Adipocyte (in vitro differentiated cells): ENCODE measurements at regions not wholly inside any gene's neighbourhood (a gene's known extent, or its start where the extent isn't known, plus 50 kb on each side); places are given as distances from the start of the nearest gene placed in this dataset.
A peak's percentile ranks its signal among the peaks of the same experiment; 100 is the strongest.

Experiments
- DNase-seq: peaks from one replicate; pipeline ENCODE4 v3.0.0-alpha.2; 2015; ENCODE audit warnings: low read depth
- H3K27me3 ChIP-seq: replicated peaks from 2 replicates; pipeline ENCODE4 v1.7.0; 2013; ENCODE audit warnings: mild to moderate bottlenecking, low read length, moderate library complexity; ENCODE audit not compliant: control insufficient read depth, insufficient read depth
- H3K36me3 ChIP-seq: 2 replicates; pipeline ENCODE4 v1.7.0; 2013; ENCODE audit warnings: low read length, mild to moderate bottlenecking, moderate library complexity; ENCODE audit not compliant: control insufficient read depth, insufficient read depth, severe bottlenecking
- H3K4me1 ChIP-seq: 2 replicates; pipeline ENCODE4 v1.7.0; 2013; ENCODE audit warnings: mild to moderate bottlenecking, low read length, moderate library complexity; ENCODE audit not compliant: control insufficient read depth, insufficient read depth
- H3K4me3 ChIP-seq: 2 replicates; pipeline ENCODE4 v1.7.0; 2013; ENCODE audit warnings: mild to moderate bottlenecking, low read length, moderate library complexity
- H3K9ac ChIP-seq: 2 replicates; pipeline ENCODE4 v1.7.0; 2013; ENCODE audit warnings: mild to moderate bottlenecking, low read length, moderate library complexity
- H3K9me3 ChIP-seq: 2 replicates; pipeline ENCODE4 v1.7.0; 2013; ENCODE audit warnings: mild to moderate bottlenecking, low read length, moderate library complexity; ENCODE audit not compliant: control insufficient read depth

GRCh38 chr20:20877079-20877478 is 164.6 kb upstream of the RALGAPA2 start:
- no peaks in the 10 kb centered on the region for H3K4me1 ChIP-seq
- no peaks in the 10 kb centered on the region for H3K9me3 ChIP-seq
- DNase-seq: no peak
- peaks cover 9% of the 10 kb centered on the region for H3K27me3 ChIP-seq
- no peaks in the 10 kb centered on the region for H3K36me3 ChIP-seq
- no peak overlapping the region for H3K4me3 ChIP-seq
- H3K9ac ChIP-seq: no peak overlapping the region

DNA sequence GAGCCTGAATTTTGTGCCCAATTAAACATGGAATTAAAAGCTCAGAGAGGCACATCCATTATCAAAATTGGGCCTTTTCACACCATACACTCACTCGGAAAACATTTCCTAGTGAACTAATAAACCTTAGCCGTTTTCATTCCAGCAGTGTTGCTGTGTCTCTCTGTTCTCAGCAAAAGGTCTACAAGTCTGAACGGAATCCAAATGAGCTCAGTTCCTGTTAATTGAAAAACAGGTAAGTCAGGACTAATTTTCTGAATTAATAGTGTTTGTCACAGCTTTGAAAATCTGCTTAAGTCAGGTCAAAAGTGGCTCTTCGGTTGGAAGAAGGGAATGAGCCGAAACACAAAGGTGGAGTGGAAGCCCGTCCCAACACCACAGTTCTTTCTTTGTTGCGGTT is 163.3 kb upstream of the RALGAPA2 start:
- Histone ChIP-seq H3K4me3 (no peak overlapping the region), H3K4me1 (no peaks in the 10 kb centered on the region), H3K27me3 (peaks cover 14% of the 10 kb centered on the region), H3K9ac (no peak overlapping the region), H3K36me3 (no peaks in the 10 kb centered on the region), H3K9me3 (no peaks in the 10 kb centered on the region)
- DNase-seq: no peak

- Histone ChIP-seq H3K27me3 (peaks cover 18% of the 10 kb centered on the region), H3K9ac (no peak overlapping the region), H3K36me3 (no peaks in the 10 kb centered on the region), H3K4me1 (no peaks in the 10 kb centered on the region), H3K4me3 (no peak overlapping the region), H3K9me3 (no peaks in the 10 kb centered on the region)
- DNase-seq: no peak
These were observed 160.0 kb upstream of the RALGAPA2 start for GRCh38 chr20:20872428-20872827.

GRCh38 chr20:20869161-20869775 is 156.8 kb upstream of the RALGAPA2 start:
- Histone ChIP-seq H3K4me1 (no peaks in the 10 kb centered on the region), H3K36me3 (no peaks in the 10 kb centered on the region), H3K9ac (no peak overlapping the region), H3K27me3 (peaks cover 14% of the 10 kb centered on the region), H3K4me3 (no peak overlapping the region), H3K9me3 (no peaks in the 10 kb centered on the region)
- DNase-seq: no peak

- DNase-seq: peak; percentile 8
- Histone ChIP-seq H3K4me3 (no peak overlapping the region), H3K4me1 (peaks cover 5% of the 10 kb centered on the region), H3K27me3 (peaks cover 21% of the 10 kb centered on the region), H3K9ac (no peak overlapping the region), H3K9me3 (no peaks in the 10 kb centered on the region), H3K36me3 (no peaks in the 10 kb centered on the region)
These were observed 152.1 kb upstream of the RALGAPA2 start for GRCh38 chr20:20864351-20865096.

DNA sequence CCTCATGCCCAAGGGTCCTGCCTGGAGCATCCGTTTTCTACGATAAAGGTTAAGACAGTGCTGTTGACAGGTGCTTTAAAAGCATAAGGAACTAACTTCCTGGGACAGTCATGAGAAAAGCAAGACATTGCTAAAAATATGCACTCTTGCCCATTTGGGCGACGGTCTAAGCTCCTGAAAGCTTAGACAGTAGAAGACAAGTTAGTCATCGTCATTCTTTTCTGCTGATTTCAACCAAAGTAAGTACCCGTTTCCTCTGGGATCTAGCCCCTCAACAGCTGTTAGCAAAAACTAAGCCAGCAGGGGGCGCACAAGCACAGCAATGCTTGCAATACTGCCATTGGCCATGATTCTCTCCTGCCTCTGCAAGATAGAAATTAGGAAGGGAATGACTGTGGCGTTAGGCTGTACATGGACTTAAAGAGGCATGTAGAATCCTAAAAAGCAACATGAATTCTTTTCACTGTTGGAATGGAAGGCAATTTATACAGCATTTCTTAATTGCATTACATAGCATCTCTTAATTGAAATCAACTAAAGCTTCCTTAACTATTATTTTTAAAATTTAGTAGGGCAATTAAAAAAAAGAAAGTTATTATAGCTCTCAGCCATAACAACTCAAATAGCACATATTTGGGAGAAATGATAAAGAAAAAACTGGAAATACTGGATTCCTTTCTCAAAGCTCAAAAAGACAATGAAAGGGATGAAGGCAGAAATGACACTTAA is 147.8 kb upstream of the RALGAPA2 start:
- H3K9me3 ChIP-seq: no peaks in the 10 kb centered on the region
- peaks cover 5% of the 10 kb centered on the region for H3K4me1 ChIP-seq
- H3K4me3 ChIP-seq: no peak overlapping the region
- peak; percentile 90 for DNase-seq
- no peaks in the 10 kb centered on the region for H3K36me3 ChIP-seq
- H3K27me3 ChIP-seq: peaks cover 26% of the 10 kb centered on the region
- H3K9ac ChIP-seq: no peak overlapping the region

DNA sequence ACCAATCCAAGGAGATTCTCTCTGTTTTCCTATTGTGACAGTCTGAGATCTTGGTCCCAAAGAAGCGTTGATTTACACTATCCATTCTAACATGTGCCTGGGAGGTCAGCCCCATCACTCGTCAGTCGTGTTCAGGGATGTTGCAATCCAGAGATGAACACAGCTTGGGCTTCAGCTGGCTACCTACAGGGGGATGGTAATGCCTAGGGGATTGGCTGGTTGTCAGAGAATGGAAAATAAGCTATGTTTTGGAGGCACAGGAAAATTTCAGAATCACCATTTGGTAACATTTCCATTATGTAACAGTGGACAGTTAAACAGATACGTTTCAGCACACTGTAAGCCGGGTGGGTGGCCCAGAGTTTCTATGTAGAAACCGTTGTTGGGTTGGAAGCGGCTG is 147.1 kb upstream of the RALGAPA2 start:
- Histone ChIP-seq H3K4me1 (peaks cover 5% of the 10 kb centered on the region), H3K9ac (no peak overlapping the region), H3K9me3 (no peaks in the 10 kb centered on the region), H3K36me3 (no peaks in the 10 kb centered on the region), H3K27me3 (peaks cover 26% of the 10 kb centered on the region), H3K4me3 (no peak overlapping the region)
- DNase-seq: no peak

GRCh38 chr20:20856956-20857355 is 144.5 kb upstream of the RALGAPA2 start:
- Histone ChIP-seq H3K9ac (no peak overlapping the region), H3K4me3 (no peak overlapping the region), H3K27me3 (peaks cover 32% of the 10 kb centered on the region), H3K9me3 (no peaks in the 10 kb centered on the region), H3K36me3 (no peaks in the 10 kb centered on the region), H3K4me1 (peaks cover 5% of the 10 kb centered on the region)
- DNase-seq: no peak

DNA sequence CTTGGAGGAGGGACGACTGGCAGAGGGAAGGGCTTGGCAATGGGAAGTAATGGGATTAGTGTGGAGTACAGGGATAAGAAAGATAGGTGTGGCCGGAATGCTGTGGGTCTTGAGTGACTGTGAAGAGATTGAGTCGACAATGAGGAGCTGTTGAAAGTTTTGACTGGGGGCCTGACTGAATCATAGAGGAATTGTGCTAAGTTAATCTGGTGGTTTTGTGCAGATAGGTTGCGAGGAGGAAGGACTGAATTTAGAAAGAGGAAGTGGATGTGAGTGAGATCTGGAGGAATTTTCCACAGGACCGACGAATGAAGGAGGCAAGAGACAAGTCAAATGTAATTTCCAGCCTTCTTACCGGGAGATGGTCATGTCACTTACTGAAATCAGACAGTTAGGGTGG is 143.9 kb upstream of the RALGAPA2 start:
- DNase-seq: no peak

GRCh38 chr20:20851385-20851784 is 138.9 kb upstream of the RALGAPA2 start:
- no peaks in the 10 kb centered on the region for H3K4me1 ChIP-seq
- peaks cover 20% of the 10 kb centered on the region for H3K27me3 ChIP-seq
- no peak overlapping the region for H3K4me3 ChIP-seq
- H3K9me3 ChIP-seq: no peaks in the 10 kb centered on the region
- H3K36me3 ChIP-seq: no peaks in the 10 kb centered on the region
- DNase-seq: no peak
- no peak overlapping the region for H3K9ac ChIP-seq

More for the DNA sequence above, 143.9 kb upstream of the RALGAPA2 start:
- H3K4me3 ChIP-seq: no peak overlapping the region
- H3K36me3 ChIP-seq: no peaks in the 10 kb centered on the region
- peaks cover 5% of the 10 kb centered on the region for H3K4me1 ChIP-seq
- no peak overlapping the region for H3K9ac ChIP-seq
- no peaks in the 10 kb centered on the region for H3K9me3 ChIP-seq
- peaks cover 32% of the 10 kb centered on the region for H3K27me3 ChIP-seq

DNA sequence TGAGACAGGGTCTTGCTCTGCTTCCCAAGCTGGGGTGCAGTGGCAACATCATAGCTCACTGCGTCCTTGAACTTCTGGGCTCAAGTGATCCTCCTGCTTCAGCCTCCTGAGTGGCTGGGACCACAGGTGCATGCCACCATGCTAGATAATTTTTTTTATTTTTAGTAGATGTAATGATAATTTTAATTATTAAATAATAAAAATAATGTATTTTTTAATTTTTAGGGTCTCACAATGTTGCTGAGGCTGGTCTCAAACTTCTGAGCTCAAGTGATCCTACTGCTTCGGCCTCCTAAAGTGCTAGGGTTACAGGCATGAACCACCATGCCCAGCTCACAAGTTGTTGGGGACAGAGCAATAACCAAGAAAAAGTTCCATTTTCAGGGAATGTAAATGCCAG is 138.0 kb upstream of the RALGAPA2 start:
- no peaks in the 10 kb centered on the region for H3K9me3 ChIP-seq
- H3K36me3 ChIP-seq: no peaks in the 10 kb centered on the region
- no peaks in the 10 kb centered on the region for H3K4me1 ChIP-seq
- no peak for DNase-seq
- H3K4me3 ChIP-seq: no peak overlapping the region
- no peak overlapping the region for H3K9ac ChIP-seq
- peaks cover 17% of the 10 kb centered on the region for H3K27me3 ChIP-seq
